GM23338 (cell line): ENCODE measurements at regions not wholly inside any gene's neighbourhood (a gene's known extent, or its start where the extent isn't known, plus 50 kb on each side); places are given as distances from the start of the nearest gene placed in this dataset.

Experiments
- ATAC-seq: fragments of 200-7000 bp; cut with Tn5 transposase; 3 replicates; pipeline ENCODE4 v1.9.1; 2020
- DNase-seq: peaks from one replicate; pipeline ENCODE4 v3.0.0-alpha.2; 2015; ENCODE audit warnings: low spot score
- H2AFZ ChIP-seq: fragments of 200-600 bp; sonication (generic); 2 replicates; pipeline ENCODE4 v1.8.0; 2016; ENCODE audit warnings: antibody characterized with exemption, mild to moderate bottlenecking, moderate library complexity
- H3F3A ChIP-seq: fragments of 200-600 bp; sonication (generic); replicated peaks from 2 replicates; pipeline ENCODE4 v1.8.0; 2017; ENCODE audit warnings: antibody characterized with exemption, mixed run types, low read depth
- H3K27ac ChIP-seq: fragments of 200-600 bp; sonication (generic); 2 replicates; pipeline ENCODE4 v1.6.1; 2016; ENCODE audit warnings: low read depth
- H3K27me3 ChIP-seq: fragments of 200-600 bp; sonication (generic); 2 replicates; pipeline ENCODE4 v1.8.0; 2016; ENCODE audit warnings: mild to moderate bottlenecking, mixed run types, moderate library complexity; ENCODE audit not compliant: insufficient read depth
- H3K36me3 ChIP-seq: fragments of 200-600 bp; sonication (generic); 2 replicates; pipeline ENCODE4 v1.8.0; 2016; ENCODE audit warnings: mild to moderate bottlenecking; ENCODE audit not compliant: insufficient read depth
- H3K4me1 ChIP-seq: fragments of 200-600 bp; sonication (generic); 2 replicates; pipeline ENCODE4 v1.8.0; 2016; ENCODE audit warnings: mild to moderate bottlenecking, moderate library complexity; ENCODE audit not compliant: insufficient read depth
- H3K4me2 ChIP-seq: fragments of 200-600 bp; sonication (generic); 2 replicates; pipeline ENCODE4 v1.7.1; 2017; ENCODE audit warnings: mixed run types
- H3K4me3 ChIP-seq: fragments of 200-600 bp; sonication (generic); 2 replicates; pipeline ENCODE4 v1.6.1; 2016; ENCODE audit warnings: mixed run types
- H3K79me2 ChIP-seq: fragments of 200-600 bp; sonication (generic); replicated peaks from 2 replicates; pipeline ENCODE4 v1.8.0; 2017; ENCODE audit warnings: mild to moderate bottlenecking; ENCODE audit not compliant: insufficient read depth
- H3K9me2 ChIP-seq: fragments of 200-600 bp; sonication (generic); 2 replicates; pipeline ENCODE4 v1.8.0; 2017; ENCODE audit not compliant: insufficient read depth
- H4K20me1 ChIP-seq: fragments of 200-600 bp; sonication (generic); replicated peaks from 2 replicates; pipeline ENCODE4 v1.8.0; 2017; ENCODE audit warnings: mild to moderate bottlenecking; ENCODE audit not compliant: insufficient read depth
- H3K27ac Mint-ChIP-seq: 2 replicates; pipeline ENCODE4 v1.8.0; 2020; ENCODE audit warnings: inconsistent platforms, mild to moderate bottlenecking, moderate library complexity, mixed read lengths
- H3K27me3 Mint-ChIP-seq: 3 replicates; pipeline ENCODE4 v1.8.0; 2022; ENCODE audit warnings: low read depth, mild to moderate bottlenecking, moderate library complexity, mixed read lengths, inconsistent platforms; ENCODE audit not compliant: insufficient read depth, poor library complexity
- H3K36me3 Mint-ChIP-seq: 3 replicates; pipeline ENCODE4 v1.8.0; 2021; ENCODE audit warnings: low read depth, mild to moderate bottlenecking, inconsistent platforms, moderate library complexity, mixed read lengths
- H3K4me1 Mint-ChIP-seq: 3 replicates; pipeline ENCODE4 v1.8.0; 2020; ENCODE audit warnings: mild to moderate bottlenecking, inconsistent platforms, mixed read lengths
- H3K4me3 Mint-ChIP-seq: 3 replicates; pipeline ENCODE4 v1.8.0; 2021; ENCODE audit warnings: moderate library complexity, mild to moderate bottlenecking, inconsistent platforms, mixed read lengths
- H3K9me3 Mint-ChIP-seq: 3 replicates; pipeline ENCODE4 v1.8.0; 2020; ENCODE audit warnings: moderate library complexity, mild to moderate bottlenecking, inconsistent platforms, mixed read lengths
- CREB1 ChIP-seq: fragments of 250-450 bp; sonication (Bioruptor Pico); IDR thresholded peaks from 2 replicates; pipeline ENCODE4 v1.5.0; 2020; ENCODE audit warnings: low read depth, mild to moderate bottlenecking, moderate library complexity
- ETS1 ChIP-seq: IDR thresholded peaks from 2 replicates; pipeline ENCODE4 v1.6.1; 2016; ENCODE audit warnings: antibody characterized with exemption
- EZH2 ChIP-seq: fragments of 200-600 bp; sonication (generic); IDR thresholded peaks from one replicate; pipeline ENCODE4 v1.8.0; 2017; ENCODE audit warnings: antibody characterized with exemption, mild to moderate bottlenecking, low read depth; ENCODE audit not compliant: unreplicated experiment
- EZH2phosphoT487 ChIP-seq: fragments of 200-600 bp; sonication (generic); IDR thresholded peaks from one replicate; pipeline ENCODE4 v1.8.1; 2018; ENCODE audit warnings: antibody characterized with exemption; ENCODE audit not compliant: unreplicated experiment
- JUNB ChIP-seq: IDR thresholded peaks from one replicate; pipeline ENCODE4 v1.6.1; 2016; ENCODE audit warnings: antibody characterized with exemption; ENCODE audit not compliant: unreplicated experiment
- NANOG ChIP-seq: IDR thresholded peaks from 2 replicates; pipeline ENCODE4 v1.6.1; 2016; ENCODE audit warnings: antibody characterized with exemption, borderline replicate concordance
- POLR2AphosphoS5 ChIP-seq: IDR thresholded peaks from 2 replicates; pipeline ENCODE4 v1.6.1; 2016; ENCODE audit warnings: antibody characterized with exemption, low read depth
- REST ChIP-seq: IDR thresholded peaks from one replicate; pipeline ENCODE4 v1.6.1; 2018; ENCODE audit warnings: antibody characterized with exemption; ENCODE audit not compliant: unreplicated experiment
- STAT1 ChIP-seq: IDR thresholded peaks from one replicate; pipeline ENCODE4 v1.6.1; 2016; ENCODE audit warnings: antibody characterized with exemption; ENCODE audit not compliant: unreplicated experiment
- ZNF114 ChIP-seq: fragments of 250-450 bp; sonication (Bioruptor Pico); IDR thresholded peaks from 2 replicates; pipeline ENCODE4 v1.5.0; 2020; ENCODE audit warnings: mild to moderate bottlenecking, moderate library complexity
- ZNF331 ChIP-seq: fragments of 250-450 bp; sonication (Bioruptor Pico); IDR thresholded peaks from 2 replicates; pipeline ENCODE4 v1.5.0; 2020; ENCODE audit warnings: low read depth, mild to moderate bottlenecking, moderate library complexity
- TF ChIP-seq, protein P1 (sequence below): fragments of 250-450 bp; sonication (Bioruptor Pico); IDR thresholded peaks from 2 replicates; pipeline ENCODE4 v1.5.0; 2020; ENCODE audit warnings: mild to moderate bottlenecking, moderate library complexity
- TF ChIP-seq, protein P2 (sequence below), 2 experiments: fragments of 200-600 bp in 1 of 2; sonication (generic) in 1 of 2; conservative IDR thresholded peaks; 2 replicates each; pipeline versions ENCODE4 v1.5.1 to v1.6.1; 2016 to 2017; ENCODE audit warnings: antibody characterized with exemption in 2 of 2, low read depth in 2 of 2, mild to moderate bottlenecking in 2 of 2, moderate library complexity in 1 of 2

GRCh38 chr12:90883456-90883855 is 71.5 kb downstream of the CCER1 start:
- ATAC-seq: no peak
- Histone ChIP-seq H3K4me3 (no peak overlapping the region), H3K79me2 (no peaks in the 10 kb centered on the region), H4K20me1 (no peaks in the 10 kb centered on the region), H3K4me2 (no peak overlapping the region), H3K36me3 (no peaks in the 10 kb centered on the region), H3K27me3 (no peaks in the 10 kb centered on the region), H2AFZ (no peak overlapping the region), H3K27ac (no peak overlapping the region), H3F3A (no peaks in the 10 kb centered on the region), H3K9me2 (no peaks in the 10 kb centered on the region), H3K4me1 (no peaks in the 10 kb centered on the region)
- Mint-ChIP-seq H3K36me3 (no peaks in the 10 kb centered on the region), H3K27ac (no peak overlapping the region), H3K4me3 (no peak overlapping the region), H3K9me3 (no peaks in the 10 kb centered on the region), H3K27me3 (no peaks in the 10 kb centered on the region), H3K4me1 (no peaks in the 10 kb centered on the region)
- no peak for TF ChIP-seq CREB1 (CRISPR knock-in tag)
- no peak for TF ChIP-seq NANOG
- TF ChIP-seq, protein P1, sequence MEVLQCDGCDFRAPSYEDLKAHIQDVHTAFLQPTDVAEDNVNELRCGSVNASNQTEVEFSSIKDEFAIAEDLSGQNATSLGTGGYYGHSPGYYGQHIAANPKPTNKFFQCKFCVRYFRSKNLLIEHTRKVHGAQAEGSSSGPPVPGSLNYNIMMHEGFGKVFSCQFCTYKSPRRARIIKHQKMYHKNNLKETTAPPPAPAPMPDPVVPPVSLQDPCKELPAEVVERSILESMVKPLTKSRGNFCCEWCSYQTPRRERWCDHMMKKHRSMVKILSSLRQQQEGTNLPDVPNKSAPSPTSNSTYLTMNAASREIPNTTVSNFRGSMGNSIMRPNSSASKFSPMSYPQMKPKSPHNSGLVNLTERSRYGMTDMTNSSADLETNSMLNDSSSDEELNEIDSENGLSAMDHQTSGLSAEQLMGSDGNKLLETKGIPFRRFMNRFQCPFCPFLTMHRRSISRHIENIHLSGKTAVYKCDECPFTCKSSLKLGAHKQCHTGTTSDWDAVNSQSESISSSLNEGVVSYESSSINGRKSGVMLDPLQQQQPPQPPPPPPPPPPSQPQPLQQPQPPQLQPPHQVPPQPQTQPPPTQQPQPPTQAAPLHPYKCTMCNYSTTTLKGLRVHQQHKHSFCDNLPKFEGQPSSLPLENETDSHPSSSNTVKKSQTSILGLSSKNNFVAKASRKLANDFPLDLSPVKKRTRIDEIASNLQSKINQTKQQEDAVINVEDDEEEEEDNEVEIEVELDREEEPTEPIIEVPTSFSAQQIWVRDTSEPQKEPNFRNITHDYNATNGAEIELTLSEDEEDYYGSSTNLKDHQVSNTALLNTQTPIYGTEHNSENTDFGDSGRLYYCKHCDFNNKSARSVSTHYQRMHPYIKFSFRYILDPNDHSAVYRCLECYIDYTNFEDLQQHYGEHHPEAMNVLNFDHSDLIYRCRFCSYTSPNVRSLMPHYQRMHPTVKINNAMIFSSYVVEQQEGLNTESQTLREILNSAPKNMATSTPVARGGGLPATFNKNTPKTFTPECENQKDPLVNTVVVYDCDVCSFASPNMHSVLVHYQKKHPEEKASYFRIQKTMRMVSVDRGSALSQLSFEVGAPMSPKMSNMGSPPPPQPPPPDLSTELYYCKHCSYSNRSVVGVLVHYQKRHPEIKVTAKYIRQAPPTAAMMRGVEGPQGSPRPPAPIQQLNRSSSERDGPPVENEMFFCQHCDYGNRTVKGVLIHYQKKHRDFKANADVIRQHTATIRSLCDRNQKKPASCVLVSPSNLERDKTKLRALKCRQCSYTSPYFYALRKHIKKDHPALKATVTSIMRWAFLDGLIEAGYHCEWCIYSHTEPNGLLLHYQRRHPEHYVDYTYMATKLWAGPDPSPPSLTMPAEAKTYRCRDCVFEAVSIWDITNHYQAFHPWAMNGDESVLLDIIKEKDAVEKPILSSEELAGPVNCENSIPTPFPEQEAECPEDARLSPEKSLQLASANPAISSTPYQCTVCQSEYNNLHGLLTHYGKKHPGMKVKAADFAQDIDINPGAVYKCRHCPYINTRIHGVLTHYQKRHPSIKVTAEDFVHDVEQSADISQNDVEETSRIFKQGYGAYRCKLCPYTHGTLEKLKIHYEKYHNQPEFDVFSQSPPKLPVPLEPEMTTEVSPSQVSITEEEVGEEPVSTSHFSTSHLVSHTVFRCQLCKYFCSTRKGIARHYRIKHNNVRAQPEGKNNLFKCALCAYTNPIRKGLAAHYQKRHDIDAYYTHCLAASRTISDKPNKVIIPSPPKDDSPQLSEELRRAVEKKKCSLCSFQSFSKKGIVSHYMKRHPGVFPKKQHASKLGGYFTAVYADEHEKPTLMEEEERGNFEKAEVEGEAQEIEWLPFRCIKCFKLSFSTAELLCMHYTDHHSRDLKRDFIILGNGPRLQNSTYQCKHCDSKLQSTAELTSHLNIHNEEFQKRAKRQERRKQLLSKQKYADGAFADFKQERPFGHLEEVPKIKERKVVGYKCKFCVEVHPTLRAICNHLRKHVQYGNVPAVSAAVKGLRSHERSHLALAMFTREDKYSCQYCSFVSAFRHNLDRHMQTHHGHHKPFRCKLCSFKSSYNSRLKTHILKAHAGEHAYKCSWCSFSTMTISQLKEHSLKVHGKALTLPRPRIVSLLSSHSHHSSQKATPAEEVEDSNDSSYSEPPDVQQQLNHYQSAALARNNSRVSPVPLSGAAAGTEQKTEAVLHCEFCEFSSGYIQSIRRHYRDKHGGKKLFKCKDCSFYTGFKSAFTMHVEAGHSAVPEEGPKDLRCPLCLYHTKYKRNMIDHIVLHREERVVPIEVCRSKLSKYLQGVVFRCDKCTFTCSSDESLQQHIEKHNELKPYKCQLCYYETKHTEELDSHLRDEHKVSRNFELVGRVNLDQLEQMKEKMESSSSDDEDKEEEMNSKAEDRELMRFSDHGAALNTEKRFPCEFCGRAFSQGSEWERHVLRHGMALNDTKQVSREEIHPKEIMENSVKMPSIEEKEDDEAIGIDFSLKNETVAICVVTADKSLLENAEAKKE (CRISPR knock-in tag): no peak
- no peak for TF ChIP-seq EZH2
- TF ChIP-seq, protein P2, sequence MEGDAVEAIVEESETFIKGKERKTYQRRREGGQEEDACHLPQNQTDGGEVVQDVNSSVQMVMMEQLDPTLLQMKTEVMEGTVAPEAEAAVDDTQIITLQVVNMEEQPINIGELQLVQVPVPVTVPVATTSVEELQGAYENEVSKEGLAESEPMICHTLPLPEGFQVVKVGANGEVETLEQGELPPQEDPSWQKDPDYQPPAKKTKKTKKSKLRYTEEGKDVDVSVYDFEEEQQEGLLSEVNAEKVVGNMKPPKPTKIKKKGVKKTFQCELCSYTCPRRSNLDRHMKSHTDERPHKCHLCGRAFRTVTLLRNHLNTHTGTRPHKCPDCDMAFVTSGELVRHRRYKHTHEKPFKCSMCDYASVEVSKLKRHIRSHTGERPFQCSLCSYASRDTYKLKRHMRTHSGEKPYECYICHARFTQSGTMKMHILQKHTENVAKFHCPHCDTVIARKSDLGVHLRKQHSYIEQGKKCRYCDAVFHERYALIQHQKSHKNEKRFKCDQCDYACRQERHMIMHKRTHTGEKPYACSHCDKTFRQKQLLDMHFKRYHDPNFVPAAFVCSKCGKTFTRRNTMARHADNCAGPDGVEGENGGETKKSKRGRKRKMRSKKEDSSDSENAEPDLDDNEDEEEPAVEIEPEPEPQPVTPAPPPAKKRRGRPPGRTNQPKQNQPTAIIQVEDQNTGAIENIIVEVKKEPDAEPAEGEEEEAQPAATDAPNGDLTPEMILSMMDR (conservative IDR thresholded peaks at IDR 0.05; ENCODE audit: low read depth in 2 of 2): no peak
- no peak for TF ChIP-seq POLR2AphosphoS5
- TF ChIP-seq EZH2phosphoT487: no peak
- no peak for TF ChIP-seq ETS1
- no peak for TF ChIP-seq ZNF331
- no peak for TF ChIP-seq JUNB
- TF ChIP-seq REST: no peak
- TF ChIP-seq STAT1: no peak
- no peak for TF ChIP-seq ZNF114 (CRISPR knock-in tag)
- DNase-seq: no peak
